ENCODE measurements at regions not wholly inside any gene's neighbourhood (a gene's known extent, or its start where the extent isn't known, plus 50 kb on each side); places are given as distances from the start of the nearest gene placed in this dataset.

DNA sequence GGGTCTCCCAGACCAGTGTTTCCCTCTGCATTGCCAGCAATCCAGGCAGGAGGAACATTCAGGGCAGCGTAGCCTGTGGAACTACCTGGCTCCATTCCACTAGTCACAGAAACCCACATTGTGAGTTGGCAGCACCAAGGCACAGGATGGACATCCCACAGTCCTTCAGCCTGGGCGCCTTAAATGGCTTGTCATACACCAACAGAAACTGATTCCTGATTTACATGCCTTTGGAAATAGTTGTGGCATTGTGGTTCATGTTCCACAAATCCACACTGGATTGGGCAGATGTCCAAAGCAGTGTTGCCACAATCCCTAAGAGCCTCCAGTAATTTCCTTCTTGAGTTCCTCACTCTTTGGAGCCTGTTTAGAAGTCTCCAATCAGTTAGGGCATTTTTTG lies 225.6 kb downstream of the BLID start:
- H2AFZ ChIP-seq (ENCODE audit: low read length), result no peak overlapping the region
- no TSS peak for BruUV-seq (replicated peaks)

DNA sequence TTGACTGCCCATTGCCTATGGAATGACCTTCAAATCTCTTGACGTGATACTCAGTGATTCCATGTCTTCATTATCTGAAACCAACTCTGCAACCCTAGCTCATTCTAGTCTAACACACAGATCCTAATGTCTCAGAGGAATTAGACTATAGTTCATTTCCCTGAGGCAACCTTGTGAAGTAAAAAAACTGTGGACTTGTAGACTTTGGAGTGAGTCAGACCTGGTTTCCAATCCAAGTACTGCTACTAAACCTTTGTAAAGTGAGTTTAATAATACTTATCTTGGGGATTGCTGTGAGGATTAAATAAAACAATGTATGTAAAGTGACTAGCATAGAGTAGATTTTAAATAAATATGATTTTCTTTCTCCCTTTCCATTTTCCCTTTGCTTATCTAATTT lies 226.1 kb downstream of the BLID start:
- FAIRE-seq (no peak), ATAC-seq (no peak), DNase-seq (ENCODE audit: low spot score) (no peak)
- intact Hi-C loops (cut with micrococcal nuclease; ENCODE audit: unreplicated experiment) (no loop called here), in situ Hi-C loops (cut with HindIII; ENCODE audit: extremely low pct_ligation_motif_present, low pct_unique_long_range_greater_than_20kb) (no loop called here)
- Histone ChIP-seq H3K79me2 (ENCODE audit: insufficient read depth, low read length) (no peaks in the 10 kb centered on the region), H2AFZ (ENCODE audit: low read length) (no peak overlapping the region), H3K9ac (ENCODE audit: insufficient read depth, low read depth, low read length) (no peak overlapping the region), H3K36me3 (replicated peaks in 1 of 2; ENCODE audit: control insufficient read depth in 1 of 2, insufficient read depth in 2 of 2, low read length in 2 of 2) (no peaks in the 10 kb centered on the region), H3K27me3 (ENCODE audit: control insufficient read depth in 1 of 2, insufficient read depth in 2 of 2, low read length in 2 of 2) (no peaks in the 10 kb centered on the region; a peak in 1 of 5 replicates), H3K27ac (ENCODE audit: extremely low read length, insufficient read depth, low read length) (no peak overlapping the region), H3K4me2 (ENCODE audit: low read depth, low read length) (no peak overlapping the region), H3K4me1 (ENCODE audit: insufficient read depth, low read length) (no peaks in the 10 kb centered on the region), H3K9me3 (ENCODE audit: low read length) (no peaks in the 10 kb centered on the region), H4K20me1 (ENCODE audit: insufficient read depth, low read length) (no peaks in the 10 kb centered on the region), H3K4me3 (replicated peaks in 1 of 3; ENCODE audit: insufficient read depth in 1 of 3, low read depth in 2 of 3, low read length in 3 of 3) (no peak overlapping the region)
- no TSS peak for BruUV-seq (replicated peaks)
- CTCF ChIA-PET (ENCODE audit: low intra/inter-chr PET ratio, low total read pairs), result no interaction called here
- POLR2A ChIA-PET, result no interaction called here
- 30% methylated on average over 1 of the region's 1 CpG for WGBS (ENCODE audit: low lambda C conversion rate)
- TF ChIP-seq JUNB (CRISPR knock-in tag; IDR thresholded peaks at IDR 0.05; ENCODE audit: borderline replicate concordance) (no peak), ZNF343 (CRISPR knock-in tag; IDR thresholded peaks at IDR 0.05) (no peak), ZSCAN22 (CRISPR knock-in tag; IDR thresholded peaks at IDR 0.05) (no peak), ZNF777 (CRISPR knock-in tag; IDR thresholded peaks at IDR 0.05) (no peak), HIVEP1 (CRISPR knock-in tag; IDR thresholded peaks at IDR 0.05) (no peak), ZNF772 (CRISPR knock-in tag; IDR thresholded peaks at IDR 0.05) (no peak), ZNF75D (CRISPR knock-in tag; IDR thresholded peaks at IDR 0.05; ENCODE audit: borderline replicate concordance) (no peak), POGZ (CRISPR knock-in tag; IDR thresholded peaks at IDR 0.05) (no peak), REL (CRISPR knock-in tag; conservative IDR thresholded peaks at IDR 0.05) (no peak), GATA4 (IDR thresholded peaks at IDR 0.05; ENCODE audit: borderline replicate concordance, low read depth) (no peak), SNAPC2 (CRISPR knock-in tag; IDR thresholded peaks at IDR 0.05) (no peak), ZNF644 (CRISPR knock-in tag; IDR thresholded peaks at IDR 0.05; ENCODE audit: low read depth) (no peak)
- TF ChIP-seq, protein P1, sequence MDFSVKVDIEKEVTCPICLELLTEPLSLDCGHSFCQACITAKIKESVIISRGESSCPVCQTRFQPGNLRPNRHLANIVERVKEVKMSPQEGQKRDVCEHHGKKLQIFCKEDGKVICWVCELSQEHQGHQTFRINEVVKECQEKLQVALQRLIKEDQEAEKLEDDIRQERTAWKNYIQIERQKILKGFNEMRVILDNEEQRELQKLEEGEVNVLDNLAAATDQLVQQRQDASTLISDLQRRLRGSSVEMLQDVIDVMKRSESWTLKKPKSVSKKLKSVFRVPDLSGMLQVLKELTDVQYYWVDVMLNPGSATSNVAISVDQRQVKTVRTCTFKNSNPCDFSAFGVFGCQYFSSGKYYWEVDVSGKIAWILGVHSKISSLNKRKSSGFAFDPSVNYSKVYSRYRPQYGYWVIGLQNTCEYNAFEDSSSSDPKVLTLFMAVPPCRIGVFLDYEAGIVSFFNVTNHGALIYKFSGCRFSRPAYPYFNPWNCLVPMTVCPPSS (IDR thresholded peaks at IDR 0.05), result no peak
- TF ChIP-seq, protein P2, sequence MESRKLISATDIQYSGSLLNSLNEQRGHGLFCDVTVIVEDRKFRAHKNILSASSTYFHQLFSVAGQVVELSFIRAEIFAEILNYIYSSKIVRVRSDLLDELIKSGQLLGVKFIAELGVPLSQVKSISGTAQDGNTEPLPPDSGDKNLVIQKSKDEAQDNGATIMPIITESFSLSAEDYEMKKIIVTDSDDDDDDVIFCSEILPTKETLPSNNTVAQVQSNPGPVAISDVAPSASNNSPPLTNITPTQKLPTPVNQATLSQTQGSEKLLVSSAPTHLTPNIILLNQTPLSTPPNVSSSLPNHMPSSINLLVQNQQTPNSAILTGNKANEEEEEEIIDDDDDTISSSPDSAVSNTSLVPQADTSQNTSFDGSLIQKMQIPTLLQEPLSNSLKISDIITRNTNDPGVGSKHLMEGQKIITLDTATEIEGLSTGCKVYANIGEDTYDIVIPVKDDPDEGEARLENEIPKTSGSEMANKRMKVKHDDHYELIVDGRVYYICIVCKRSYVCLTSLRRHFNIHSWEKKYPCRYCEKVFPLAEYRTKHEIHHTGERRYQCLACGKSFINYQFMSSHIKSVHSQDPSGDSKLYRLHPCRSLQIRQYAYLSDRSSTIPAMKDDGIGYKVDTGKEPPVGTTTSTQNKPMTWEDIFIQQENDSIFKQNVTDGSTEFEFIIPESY (CRISPR knock-in tag; IDR thresholded peaks at IDR 0.05), result no peak

More for the DNA sequence above, 225.6 kb downstream of the BLID start:
- ChIA-PET POLR2A (no interaction called here), CTCF (ENCODE audit: low intra/inter-chr PET ratio, low total read pairs) (no interaction called here)
- ATAC-seq (no peak), DNase-seq (ENCODE audit: low spot score) (no peak), FAIRE-seq (no peak)
- Histone ChIP-seq H4K20me1 (ENCODE audit: insufficient read depth, low read length) (no peaks in the 10 kb centered on the region), H3K9ac (ENCODE audit: insufficient read depth, low read depth, low read length) (no peak overlapping the region), H3K27ac (ENCODE audit: extremely low read length, insufficient read depth, low read length) (no peak overlapping the region), H3K9me3 (ENCODE audit: low read length) (no peaks in the 10 kb centered on the region), H3K36me3 (replicated peaks in 1 of 2; ENCODE audit: control insufficient read depth in 1 of 2, insufficient read depth in 2 of 2, low read length in 2 of 2) (no peaks in the 10 kb centered on the region), H3K27me3 (ENCODE audit: control insufficient read depth in 1 of 2, insufficient read depth in 2 of 2, low read length in 2 of 2) (no peaks in the 10 kb centered on the region; a peak in 1 of 5 replicates), H3K4me1 (ENCODE audit: insufficient read depth, low read length) (no peaks in the 10 kb centered on the region), H3K79me2 (ENCODE audit: insufficient read depth, low read length) (no peaks in the 10 kb centered on the region), H3K4me3 (replicated peaks in 1 of 3; ENCODE audit: insufficient read depth in 1 of 3, low read depth in 2 of 3, low read length in 3 of 3) (no peak overlapping the region), H3K4me2 (ENCODE audit: low read depth, low read length) (no peak overlapping the region)
- in situ Hi-C loops (cut with HindIII; ENCODE audit: extremely low pct_ligation_motif_present, low pct_unique_long_range_greater_than_20kb) (no loop called here), intact Hi-C loops (cut with micrococcal nuclease; ENCODE audit: unreplicated experiment) (no loop called here)
- WGBS (ENCODE audit: low lambda C conversion rate), result 30% methylated on average over 1 of the region's 2 CpGs
- TF ChIP-seq SRSF1 (optimal IDR thresholded peaks at IDR 0.05; ENCODE audit: low read depth, low read length) (no peak), JUNB (CRISPR knock-in tag; IDR thresholded peaks at IDR 0.05; ENCODE audit: borderline replicate concordance) (no peak), HNRNPH1 (optimal IDR thresholded peaks at IDR 0.05; ENCODE audit: low read depth, low read length) (no peak), ZNF431 (CRISPR knock-in tag; IDR thresholded peaks at IDR 0.05; ENCODE audit: borderline replicate concordance, low read depth) (no peak), ZNF629 (CRISPR knock-in tag; conservative IDR thresholded peaks at IDR 0.05) (no peak), U2AF2 (IDR thresholded peaks at IDR 0.05; ENCODE audit: low read depth, low read length) (no peak)
- TF ChIP-seq, protein P3, sequence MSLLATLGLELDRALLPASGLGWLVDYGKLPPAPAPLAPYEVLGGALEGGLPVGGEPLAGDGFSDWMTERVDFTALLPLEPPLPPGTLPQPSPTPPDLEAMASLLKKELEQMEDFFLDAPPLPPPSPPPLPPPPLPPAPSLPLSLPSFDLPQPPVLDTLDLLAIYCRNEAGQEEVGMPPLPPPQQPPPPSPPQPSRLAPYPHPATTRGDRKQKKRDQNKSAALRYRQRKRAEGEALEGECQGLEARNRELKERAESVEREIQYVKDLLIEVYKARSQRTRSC (CRISPR knock-in tag; IDR thresholded peaks at IDR 0.05; ENCODE audit: low read depth), result no peak

All from HepG2 (cell line).